GM19238 (cell line): ENCODE measurements at regions not wholly inside any gene's neighbourhood (a gene's known extent, or its start where the extent isn't known, plus 50 kb on each side); places are given as distances from the start of the nearest gene placed in this dataset.
"Not testable (repeated sequence)": the region's sequence is repeated elsewhere in the genome, so short reads cannot be mapped to it uniquely, and the experiment has no call there.

Source experiments
- DNase-seq: peaks from one replicate; pipeline ENCODE4 v3.0.0; 2011; ENCODE audit warnings: low spot score; ENCODE audit not compliant: insufficient read length

DNA sequence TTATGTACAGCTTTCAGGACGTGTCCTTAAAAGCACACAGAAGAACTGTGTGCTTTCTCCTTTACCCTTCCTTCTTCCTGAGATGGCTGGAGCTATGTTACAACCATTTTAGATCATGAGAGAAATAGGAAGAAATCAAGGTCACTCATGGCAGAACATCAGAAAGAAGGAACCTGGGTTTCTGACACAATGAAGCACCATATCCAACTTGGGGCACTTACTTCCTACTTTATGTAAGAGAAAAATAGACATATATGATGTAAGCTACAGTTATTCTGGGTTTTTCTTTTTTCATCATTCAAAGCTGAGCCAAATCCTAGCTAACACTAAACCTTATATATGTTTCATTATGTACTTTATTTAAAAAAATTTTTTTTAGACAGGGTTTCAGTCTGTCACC lies 79.5 kb downstream of the FAM161A start:
- DNase-seq = no peak

DNA sequence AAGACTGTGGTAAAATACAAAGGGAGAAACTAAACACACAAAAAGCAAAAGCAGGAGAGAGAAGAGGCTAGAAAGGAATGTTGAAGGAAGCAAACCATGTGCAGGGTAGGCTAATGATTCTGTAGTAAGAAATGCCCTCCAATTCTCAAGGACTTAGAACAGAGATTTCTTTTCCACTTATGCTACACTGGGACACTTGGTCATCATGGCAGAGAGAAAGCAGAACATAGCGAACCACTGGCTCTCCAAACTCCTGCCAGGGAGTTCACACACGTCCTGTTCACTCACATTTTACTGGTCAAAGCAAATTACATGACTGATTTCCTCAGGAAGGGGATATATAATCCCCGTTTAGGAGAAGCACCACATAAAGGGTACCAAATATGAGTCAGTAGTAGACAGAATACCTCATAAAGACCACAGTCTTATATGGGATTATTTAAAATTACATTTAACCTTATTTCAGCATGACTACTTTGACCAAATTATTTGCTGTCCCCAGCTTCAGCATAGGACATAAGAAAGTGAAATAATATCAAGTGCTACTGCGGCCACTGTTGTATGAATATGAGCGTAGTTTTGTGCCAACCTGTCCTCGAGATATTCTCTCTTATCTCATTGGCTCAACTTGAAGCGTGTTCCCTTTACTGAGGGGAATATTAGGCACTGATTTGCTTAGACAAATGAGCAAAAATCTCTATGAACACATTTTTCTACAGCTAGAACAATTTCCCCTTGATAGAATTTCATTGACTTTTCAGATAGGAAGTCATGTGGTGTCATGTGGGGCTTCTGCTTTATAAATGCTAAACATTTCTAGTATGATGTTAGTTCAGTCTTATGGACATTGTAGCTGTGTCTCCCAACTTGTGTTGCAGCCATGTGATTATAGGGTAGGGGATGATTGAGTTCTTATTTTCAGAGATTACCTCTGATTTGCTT lies 81.7 kb downstream of the FAM161A start:
- no peak for DNase-seq

DNA sequence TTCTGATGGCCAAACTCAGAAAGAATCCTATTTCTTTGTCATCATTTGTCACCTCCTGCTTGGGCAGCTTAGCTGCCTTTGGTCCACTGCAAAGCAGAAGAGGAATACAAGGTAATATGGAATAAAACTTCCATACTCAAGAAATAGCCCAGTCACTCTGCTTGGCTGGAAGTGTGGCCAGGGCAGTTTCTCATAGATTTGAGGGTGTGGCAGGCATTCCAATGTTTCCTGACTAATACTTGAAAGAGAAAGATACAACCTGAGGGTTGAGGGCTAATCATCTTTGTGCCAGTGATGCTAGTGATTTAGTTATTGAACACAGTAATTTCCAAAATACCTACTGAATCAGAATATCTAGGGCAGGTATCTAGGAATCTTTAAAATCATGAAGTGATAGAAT lies 83.1 kb downstream of the FAM161A start:
- DNase-seq = no peak

DNA sequence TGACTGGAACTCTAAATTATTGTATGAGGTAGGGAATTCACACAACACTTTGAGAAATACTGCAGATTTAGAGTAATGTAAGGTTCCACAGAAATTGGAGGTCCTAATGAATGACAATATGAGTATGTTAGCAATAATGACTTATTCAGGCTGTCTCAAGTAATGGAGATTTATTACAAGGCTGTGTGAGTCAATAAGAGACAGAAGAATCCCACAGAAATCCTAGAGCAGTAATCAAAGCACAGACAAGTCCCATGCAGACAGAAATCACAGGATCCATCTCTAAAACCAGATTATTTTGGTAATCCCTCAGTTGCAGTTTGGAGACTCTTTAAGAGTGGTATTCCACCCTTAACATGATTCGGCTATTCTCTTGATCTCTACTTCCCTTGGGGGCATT lies 83.6 kb downstream of the FAM161A start:
- no peak for DNase-seq

DNA sequence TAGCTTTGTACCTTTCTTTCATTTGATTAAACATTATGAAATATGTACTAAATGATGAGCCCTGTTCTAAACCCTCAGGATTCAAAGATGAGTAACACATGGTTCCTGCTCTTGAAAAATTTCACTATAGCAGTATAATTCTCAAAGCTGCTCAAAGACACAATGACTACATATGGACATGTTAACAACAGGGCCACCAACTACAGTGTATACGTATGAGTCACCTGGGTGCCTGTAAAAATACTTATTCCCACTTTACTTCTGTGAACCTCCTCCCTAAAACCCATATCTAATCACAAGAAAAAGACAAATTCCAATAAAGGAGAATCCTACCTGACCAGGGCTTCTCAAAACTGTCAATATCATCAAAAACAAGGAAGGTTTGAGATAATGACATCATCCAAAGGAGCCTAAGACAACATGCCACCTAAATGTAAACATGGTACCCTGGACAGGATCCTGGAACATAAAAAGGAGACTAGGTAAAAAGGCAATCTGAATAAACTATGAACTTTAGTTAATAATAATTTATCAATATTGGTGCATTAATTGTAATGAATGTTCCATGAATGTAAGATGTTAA lies 84.7 kb downstream of the FAM161A start:
- DNase-seq = no peak

DNA sequence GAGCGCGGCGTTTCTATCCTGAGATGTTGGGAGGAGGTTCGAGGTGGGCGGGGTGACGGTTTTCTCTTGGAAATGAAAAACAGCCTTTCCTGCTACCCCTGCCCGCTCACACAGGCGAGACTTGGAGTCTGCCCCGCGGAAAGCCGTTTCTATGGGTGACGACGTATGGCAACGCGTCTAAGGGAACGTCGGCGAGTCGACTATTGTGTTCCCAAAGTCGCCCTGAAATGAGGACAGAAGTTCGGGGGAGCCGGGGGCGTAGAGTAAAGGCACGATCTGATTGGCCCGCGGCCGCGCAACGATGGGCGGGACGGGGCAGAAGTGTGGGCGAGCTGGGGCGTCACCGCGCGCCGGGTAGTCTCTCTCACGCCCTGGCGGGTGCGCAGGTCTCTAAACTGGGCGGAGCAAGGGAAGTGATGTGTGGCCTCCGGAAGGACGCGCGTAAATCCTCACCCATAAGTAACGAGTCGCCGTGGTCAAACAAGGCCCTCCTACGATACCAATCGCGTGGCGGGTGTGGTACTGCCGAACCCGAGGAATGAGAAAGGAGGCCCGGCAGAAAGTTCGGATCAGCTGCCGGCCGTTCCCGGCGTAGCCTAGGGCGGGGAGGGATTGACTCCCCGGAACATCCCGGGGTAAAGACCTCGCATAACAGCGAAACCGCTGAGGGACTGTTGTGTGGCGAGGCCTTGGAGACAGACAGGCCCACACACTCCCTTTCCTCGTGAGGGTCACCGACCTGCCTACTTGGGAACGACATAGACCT lies 89.6 kb downstream of the FAM161A start:
- peak; percentile 85 for DNase-seq

DNA sequence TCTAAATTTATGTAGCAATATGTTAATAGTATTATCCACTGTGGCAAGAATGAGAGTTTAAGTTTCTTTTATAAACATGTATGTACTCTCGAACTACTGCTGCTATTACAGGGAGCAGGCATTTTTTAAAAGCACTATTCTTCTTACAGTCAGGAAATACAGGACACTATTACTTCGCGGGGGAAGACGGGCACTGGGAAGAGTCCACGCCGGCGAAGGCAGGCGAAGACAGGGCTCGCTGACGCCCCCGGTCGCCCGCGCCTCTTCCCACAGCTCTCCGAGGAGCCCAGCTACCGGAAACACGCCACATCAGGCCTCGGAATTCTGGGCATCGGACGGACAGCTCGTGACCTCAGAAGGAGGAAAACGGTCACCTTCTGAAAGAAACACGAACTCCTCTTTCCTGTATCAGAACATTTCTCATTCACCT lies 90.2 kb downstream of the FAM161A start:
- DNase-seq = no peak

DNA sequence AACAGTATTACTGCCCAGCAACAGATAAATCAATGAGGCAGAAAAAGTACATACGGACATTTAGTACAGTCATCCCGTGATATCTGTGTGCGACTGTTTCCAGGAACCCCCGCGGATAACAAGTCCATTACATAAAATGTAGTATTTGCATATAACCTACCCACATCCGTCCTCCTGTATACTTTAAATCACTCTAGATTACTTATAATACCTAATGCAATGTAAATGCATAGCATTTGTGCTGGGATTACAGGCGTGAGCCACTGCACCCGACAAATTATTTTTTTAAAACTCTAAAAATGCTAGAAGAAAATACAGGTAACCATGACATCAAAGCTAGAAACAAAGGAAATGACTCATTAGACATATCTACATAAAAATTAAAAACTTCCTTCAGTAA lies 91.6 kb downstream of the FAM161A start:
- DNase-seq = no peak

DNA sequence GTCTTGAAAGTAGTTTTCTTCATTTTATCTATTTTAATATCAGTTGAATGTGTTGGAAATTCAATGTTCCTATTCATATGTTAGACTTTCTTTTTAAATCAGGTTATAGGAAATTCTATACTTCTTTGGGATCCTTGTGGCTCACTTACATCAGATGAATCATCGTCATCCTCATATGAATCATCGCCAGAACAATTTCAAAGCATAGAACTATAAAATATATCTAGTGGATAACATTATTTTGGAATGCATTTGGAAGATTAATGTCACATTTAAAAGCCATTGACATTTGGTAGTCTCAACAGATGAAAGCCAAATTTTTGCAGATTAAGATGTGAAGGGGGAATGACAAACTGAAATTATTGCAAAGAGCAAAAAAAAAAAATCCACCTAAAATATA lies 94.1 kb downstream of the FAM161A start:
- DNase-seq = no peak

DNA sequence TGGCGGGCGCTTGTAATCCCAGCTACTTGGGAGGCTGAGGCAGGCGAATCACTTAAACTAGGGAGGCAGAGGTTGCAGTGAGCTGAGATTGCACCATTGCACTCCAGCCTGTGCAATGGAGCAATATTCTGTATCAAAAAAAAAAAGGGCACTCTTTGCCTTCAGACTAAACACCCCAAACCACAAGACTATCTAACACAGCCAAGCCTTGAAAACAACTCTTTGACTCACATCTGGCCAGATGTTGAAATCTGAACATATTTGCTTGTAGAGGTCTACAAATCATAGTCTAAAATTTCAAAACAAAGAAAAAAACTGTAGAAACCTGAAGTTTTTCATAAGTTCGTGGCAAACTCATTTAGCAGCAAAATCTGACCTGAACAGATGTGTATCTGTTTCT lies 94.9 kb downstream of the FAM161A start:
- no peak for DNase-seq

DNA sequence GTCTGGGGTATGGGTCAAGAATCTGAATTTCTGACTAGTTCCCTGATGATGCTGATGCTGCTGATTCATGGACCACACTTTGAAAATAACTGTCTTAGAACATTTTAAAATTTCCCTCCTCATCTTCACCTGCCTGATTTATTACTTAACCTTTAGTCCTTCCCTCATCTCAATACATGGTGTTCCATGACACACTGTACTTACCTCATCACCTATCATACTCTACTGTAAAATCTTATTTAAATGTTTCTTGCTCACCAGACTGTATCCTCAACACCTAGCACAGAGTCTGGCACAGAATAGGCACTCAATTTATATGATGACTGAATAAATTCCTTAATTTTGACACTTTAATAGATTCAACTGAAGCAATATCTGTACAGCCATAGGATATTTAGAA lies 95.7 kb downstream of the FAM161A start:
- no peak for DNase-seq

DNA sequence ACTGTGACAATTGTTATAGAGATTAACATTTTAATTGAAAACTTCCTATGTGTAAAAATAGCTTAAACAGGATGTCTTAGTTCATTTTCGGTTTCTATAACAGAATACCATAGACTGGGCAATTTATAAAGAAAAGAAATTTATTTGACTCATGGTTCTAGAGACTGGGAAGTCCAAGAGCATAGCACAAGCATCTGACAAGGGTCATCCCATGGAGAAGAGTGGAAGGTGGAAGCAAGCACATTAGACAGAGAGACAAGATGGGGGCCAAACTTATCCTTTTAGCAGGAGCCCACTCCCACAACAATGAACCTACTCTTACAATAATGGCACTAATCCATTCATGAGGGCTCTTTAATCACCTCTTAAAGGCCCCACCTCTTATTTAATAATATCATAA lies 100.3 kb downstream of the FAM161A start:
- no peak for DNase-seq

DNA sequence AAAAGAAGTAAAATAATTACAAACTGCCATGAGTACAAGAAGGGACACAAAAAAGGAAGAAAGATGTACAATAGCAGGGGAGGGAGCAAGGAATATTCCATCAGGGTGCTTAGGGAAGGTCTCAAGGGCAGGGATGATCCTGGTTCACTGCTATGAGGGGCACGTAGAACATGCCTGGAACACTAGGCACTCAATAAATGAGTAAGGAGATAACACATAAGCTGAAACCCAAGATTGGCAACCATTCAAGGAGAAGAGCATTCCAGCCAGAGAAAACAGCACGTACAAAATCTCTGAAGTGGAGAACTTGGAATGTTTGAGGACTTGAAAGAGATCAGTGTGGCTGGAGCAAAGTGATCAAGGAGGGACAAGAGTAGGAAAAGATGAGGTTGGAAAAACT lies 103.2 kb downstream of the FAM161A start:
- no peak for DNase-seq

DNA sequence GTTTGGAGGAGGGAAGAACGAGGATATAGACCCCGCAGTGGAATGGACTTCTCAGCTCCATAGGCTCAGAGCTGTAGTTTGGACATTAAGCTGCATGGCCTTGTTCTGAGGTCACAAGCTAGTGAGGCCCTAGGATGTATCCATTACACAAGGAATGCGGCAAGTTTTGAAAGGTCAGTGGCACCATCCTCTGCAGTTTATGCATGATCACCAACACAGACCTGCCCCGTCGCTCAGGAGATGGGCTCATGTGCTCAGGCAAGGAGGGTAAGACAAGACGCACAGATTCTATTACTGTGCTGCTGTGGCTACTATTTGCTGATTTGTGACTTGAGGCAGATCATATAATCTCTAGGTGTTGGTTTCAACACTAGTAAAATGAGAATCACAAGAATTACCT lies 110.9 kb downstream of the FAM161A start:
- no peak for DNase-seq

DNA sequence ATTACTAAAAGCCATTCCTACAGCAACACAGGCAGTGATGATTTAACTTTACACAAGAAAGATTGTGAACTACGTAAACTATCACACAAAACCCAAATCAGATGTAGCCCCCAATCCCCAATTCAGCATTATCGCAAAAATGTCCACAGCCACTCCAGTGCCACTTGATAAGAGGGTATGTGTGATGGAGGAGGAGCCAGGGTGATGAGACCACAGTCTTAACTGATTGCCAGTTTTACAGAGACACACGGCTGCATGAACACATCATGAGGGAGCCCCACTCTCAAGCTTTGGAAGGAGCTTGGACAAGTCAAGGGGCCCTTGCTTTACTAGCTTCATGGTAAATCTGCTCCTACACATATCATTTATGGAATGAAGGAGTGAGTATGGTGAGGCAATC lies 116.0 kb downstream of the FAM161A start:
- no peak for DNase-seq

DNA sequence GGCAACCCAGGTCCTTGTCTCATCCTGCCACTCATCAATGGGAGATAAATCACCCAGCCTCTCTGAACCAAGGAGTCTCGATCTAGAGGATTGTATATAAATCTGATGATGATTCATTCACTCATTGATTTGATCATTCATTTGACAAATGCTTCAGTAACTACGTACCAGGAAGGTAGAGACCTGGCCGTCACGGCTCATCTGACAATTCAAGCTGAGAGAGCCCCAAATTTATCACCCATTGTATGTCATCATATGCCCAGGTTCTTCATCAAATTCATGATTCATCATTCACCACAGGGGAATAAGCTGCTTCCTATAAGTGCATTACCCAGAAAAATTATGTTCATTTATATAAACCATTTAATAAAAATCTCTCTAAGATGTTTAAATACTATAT lies 116.9 kb downstream of the FAM161A start:
- no peak for DNase-seq

DNA sequence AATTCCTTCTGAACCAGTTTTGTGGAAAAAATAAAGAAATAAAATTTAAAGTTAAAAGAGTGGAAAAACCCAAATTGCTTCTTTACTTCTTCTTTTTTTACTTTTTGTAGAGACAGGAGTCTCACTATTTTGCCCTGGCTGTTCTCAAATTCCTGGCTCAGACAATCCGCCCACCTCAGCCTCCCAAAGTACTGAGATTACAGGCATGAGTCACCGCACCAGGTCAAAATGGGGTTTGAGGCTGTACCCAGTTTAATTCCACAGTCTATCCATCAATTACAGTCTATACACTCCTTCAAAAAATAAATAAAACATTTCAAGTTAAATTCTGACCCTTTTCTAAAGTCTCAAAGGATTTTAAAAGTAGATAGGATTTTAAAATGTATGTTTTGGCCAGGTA lies 120.3 kb downstream of the FAM161A start:
- no peak for DNase-seq

DNA sequence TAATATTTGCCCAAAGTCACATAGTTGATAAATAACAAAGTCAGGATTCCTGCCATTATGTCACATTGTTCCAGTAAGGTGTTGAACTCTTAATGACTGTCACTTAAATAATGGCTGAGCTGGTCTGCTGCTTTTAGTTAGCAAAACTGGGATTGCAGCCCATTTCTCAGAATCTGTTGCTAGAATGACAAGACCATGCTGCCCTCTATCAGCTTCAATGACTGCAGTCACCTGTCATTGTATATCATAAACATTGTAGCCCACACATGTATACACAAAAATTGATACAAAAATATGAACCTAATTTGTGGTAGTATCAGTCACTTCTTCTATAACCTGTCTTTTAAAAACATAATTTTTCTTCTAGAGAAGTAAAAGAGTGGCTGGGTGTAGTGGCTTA lies 121.1 kb downstream of the FAM161A start:
- no peak for DNase-seq

DNA sequence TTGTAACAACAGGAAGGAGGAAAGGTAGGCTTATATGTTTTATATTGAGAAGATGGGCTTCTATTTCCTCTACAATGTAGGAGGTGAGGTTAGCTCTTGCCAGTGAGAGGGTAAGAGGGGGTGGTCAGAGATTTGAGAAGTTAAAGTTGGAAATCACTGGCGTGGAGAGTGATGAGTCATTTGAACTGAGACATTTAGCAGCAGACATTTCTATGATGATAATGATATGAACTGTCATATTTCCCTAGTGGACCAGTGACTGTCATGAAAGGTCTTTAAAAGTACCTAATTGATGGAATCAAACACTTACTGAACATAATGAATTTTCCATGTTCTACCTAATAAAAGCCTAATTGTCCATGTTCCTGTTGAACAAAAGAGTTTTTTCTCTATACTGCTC lies 126.1 kb downstream of the FAM161A start:
- DNase-seq = no peak

DNA sequence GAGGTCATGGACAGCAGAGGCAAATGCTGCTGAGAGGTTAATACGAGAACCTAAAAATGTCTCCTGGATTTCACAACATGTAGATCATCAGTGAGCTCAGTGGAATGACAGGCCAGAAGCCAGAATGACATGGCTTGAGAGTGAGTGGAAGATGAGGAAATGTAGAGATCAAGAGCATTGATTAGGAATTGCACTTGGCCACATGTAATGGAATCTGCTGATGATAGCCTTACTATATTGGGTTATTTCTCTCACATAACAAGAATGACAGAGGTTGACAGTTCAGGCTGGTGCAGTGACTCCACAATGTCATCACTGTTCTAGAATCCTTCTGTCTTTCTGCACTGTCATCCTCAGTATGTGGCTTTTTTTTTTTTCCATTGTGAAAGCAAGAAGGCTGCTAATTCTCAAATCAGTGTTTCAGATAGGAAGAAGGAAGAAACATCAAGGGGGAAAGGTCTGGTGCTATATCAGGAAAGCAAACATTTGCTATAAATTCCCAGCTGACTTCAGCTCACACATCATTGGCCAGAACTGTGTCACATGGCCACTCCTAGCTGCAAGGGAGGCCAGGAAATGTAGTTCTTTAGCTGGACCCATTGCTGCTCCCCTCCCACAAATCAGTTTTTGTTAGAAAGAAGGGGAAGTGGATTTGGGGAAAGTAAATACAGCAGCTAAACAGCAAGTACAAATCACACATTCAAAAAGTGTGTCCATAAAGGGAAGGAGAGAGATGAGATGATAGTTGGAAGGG lies 127.2 kb downstream of the FAM161A start:
- DNase-seq = no peak

DNA sequence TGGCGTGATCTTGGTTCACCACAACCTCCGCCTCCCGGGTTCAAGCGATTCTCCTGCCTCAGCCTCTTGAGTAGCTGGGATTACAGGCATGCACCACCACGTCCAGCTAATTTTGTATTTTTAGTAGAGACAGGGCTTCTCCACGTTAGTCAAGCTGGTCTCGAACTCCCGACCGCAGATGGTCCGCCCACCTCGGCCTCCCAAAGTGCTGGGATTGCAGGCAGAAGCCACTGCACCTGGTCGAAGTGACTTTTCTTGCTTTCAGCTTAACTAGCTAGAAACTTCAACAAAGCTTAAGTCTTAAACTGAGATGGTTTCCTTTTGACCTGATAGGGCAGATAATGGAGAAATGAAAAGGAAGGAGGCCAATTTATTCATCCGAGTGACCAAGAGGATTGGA lies 130.5 kb downstream of the FAM161A start:
- not testable (repeated sequence) for DNase-seq

DNA sequence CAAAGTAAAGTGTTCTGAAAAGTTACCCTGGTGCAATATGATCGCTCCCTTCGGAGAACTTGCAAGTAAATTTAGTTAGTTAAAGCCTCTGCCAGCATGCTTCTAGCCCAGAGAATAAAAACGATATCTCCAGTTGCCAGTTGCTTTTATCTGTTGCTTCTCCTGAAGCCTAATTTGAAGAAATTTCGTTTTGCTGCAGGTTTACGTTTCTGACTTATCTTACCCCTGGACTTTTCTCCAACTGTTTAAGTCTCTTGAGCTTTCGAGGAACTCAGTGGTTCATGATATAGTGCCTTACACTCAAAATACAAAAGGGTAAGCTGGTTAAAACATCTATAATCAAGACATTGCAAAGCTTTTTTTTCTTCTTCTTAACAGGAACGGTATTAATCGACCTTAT lies 131.1 kb downstream of the FAM161A start:
- DNase-seq = no peak
